BLaER1 (cell line): ENCODE measurements at regions not wholly inside any gene's neighbourhood (a gene's known extent, or its start where the extent isn't known, plus 50 kb on each side); places are given as distances from the start of the nearest gene placed in this dataset.

Source experiments
- H3K27ac ChIP-seq: shearing (Covaris generic); formaldehyde crosslinking; 2 replicates; pipeline ENCODE4 v1.8.1; 2022
- H3K27me3 ChIP-seq: shearing (Covaris generic); formaldehyde crosslinking; 2 replicates; pipeline ENCODE4 v1.8.1; 2022
- H3K36me3 ChIP-seq: shearing (Covaris generic); formaldehyde crosslinking; 2 replicates; pipeline ENCODE4 v1.8.1; 2022
- H3K4me1 ChIP-seq: shearing (Covaris generic); formaldehyde crosslinking; 2 replicates; pipeline ENCODE4 v1.8.1; 2022
- H3K4me2 ChIP-seq: shearing (Covaris generic); formaldehyde crosslinking; 2 replicates; pipeline ENCODE4 v1.8.1; 2022
- H3K4me3 ChIP-seq: shearing (Covaris generic); formaldehyde crosslinking; 2 replicates; pipeline ENCODE4 v1.8.1; 2022
- H3K9ac ChIP-seq: shearing (Covaris generic); formaldehyde crosslinking; 2 replicates; pipeline ENCODE4 v1.8.1; 2022
- H3K9me3 ChIP-seq: shearing (Covaris generic); formaldehyde crosslinking; 2 replicates; pipeline ENCODE4 v1.8.1; 2022
- H4K20me1 ChIP-seq: shearing (Covaris generic); formaldehyde crosslinking; 2 replicates; pipeline ENCODE4 v1.8.1; 2022
- Cebpa-rat ChIP-seq: shearing (Covaris generic); IDR thresholded peaks from 2 replicates; pipeline ENCODE4 v1.8.1; 2022

GRCh38 chr12:24113701-24114100, 164.2 kb upstream of the SOX5 start:
- no peak overlapping the region for H3K4me3 ChIP-seq
- H3K27ac ChIP-seq = no peak overlapping the region
- H4K20me1 ChIP-seq = no peaks in the 10 kb centered on the region
- H3K9ac ChIP-seq = no peak overlapping the region
- no peak for TF ChIP-seq Cebpa-rat
- no peaks in the 10 kb centered on the region for H3K4me1 ChIP-seq
- no peaks in the 10 kb centered on the region for H3K27me3 ChIP-seq
- H3K9me3 ChIP-seq = no peaks in the 10 kb centered on the region
- H3K36me3 ChIP-seq = no peaks in the 10 kb centered on the region
- H3K4me2 ChIP-seq = no peak overlapping the region

- H3K27ac ChIP-seq = no peak overlapping the region
- no peak overlapping the region for H3K4me3 ChIP-seq
- no peaks in the 10 kb centered on the region for H4K20me1 ChIP-seq
Observed at GRCh38 chr12:24111616-24112015, 162.1 kb upstream of the SOX5 start.

GRCh38 chr12:24111086-24111485, 161.6 kb upstream of the SOX5 start:
- Histone ChIP-seq H3K9me3 (no peaks in the 10 kb centered on the region), H4K20me1 (no peaks in the 10 kb centered on the region), H3K9ac (no peak overlapping the region), H3K27ac (no peak overlapping the region), H3K4me1 (no peaks in the 10 kb centered on the region), H3K27me3 (no peaks in the 10 kb centered on the region), H3K4me3 (no peak overlapping the region), H3K4me2 (no peak overlapping the region), H3K36me3 (no peaks in the 10 kb centered on the region)
- TF ChIP-seq Cebpa-rat = no peak

More at GRCh38 chr12:24111616-24112015, 162.1 kb upstream of the SOX5 start:
- H3K36me3 ChIP-seq = no peaks in the 10 kb centered on the region
- no peaks in the 10 kb centered on the region for H3K4me1 ChIP-seq
- no peak for TF ChIP-seq Cebpa-rat
- no peak overlapping the region for H3K9ac ChIP-seq
- no peak overlapping the region for H3K4me2 ChIP-seq
- H3K27me3 ChIP-seq = no peaks in the 10 kb centered on the region
- H3K9me3 ChIP-seq = no peaks in the 10 kb centered on the region

- no peaks in the 10 kb centered on the region for H3K36me3 ChIP-seq
- H3K9ac ChIP-seq = no peak overlapping the region
- no peak overlapping the region for H3K27ac ChIP-seq
- H3K9me3 ChIP-seq = no peaks in the 10 kb centered on the region
- no peak overlapping the region for H3K4me2 ChIP-seq
- H3K27me3 ChIP-seq = no peaks in the 10 kb centered on the region
- no peak for TF ChIP-seq Cebpa-rat
- H4K20me1 ChIP-seq = no peaks in the 10 kb centered on the region
- H3K4me1 ChIP-seq = no peaks in the 10 kb centered on the region
- no peak overlapping the region for H3K4me3 ChIP-seq
Observed at GRCh38 chr12:24109381-24110039, 160.0 kb upstream of the SOX5 start.

GRCh38 chr12:24102676-24103075, 153.2 kb upstream of the SOX5 start:
- H3K4me2 ChIP-seq = no peak overlapping the region
- H3K4me1 ChIP-seq = no peaks in the 10 kb centered on the region
- H3K27ac ChIP-seq = no peak overlapping the region
- TF ChIP-seq Cebpa-rat = no peak
- H3K27me3 ChIP-seq = no peaks in the 10 kb centered on the region
- H3K4me3 ChIP-seq = no peak overlapping the region
- H3K36me3 ChIP-seq = no peaks in the 10 kb centered on the region
- no peaks in the 10 kb centered on the region for H3K9me3 ChIP-seq
- no peaks in the 10 kb centered on the region for H4K20me1 ChIP-seq
- no peak overlapping the region for H3K9ac ChIP-seq

- no peak overlapping the region for H3K9ac ChIP-seq
- H3K4me3 ChIP-seq = no peak overlapping the region
- H3K27me3 ChIP-seq = no peaks in the 10 kb centered on the region
- no peak for TF ChIP-seq Cebpa-rat
- no peak overlapping the region for H3K4me2 ChIP-seq
- H3K9me3 ChIP-seq = no peaks in the 10 kb centered on the region
- H3K36me3 ChIP-seq = no peaks in the 10 kb centered on the region
- H3K27ac ChIP-seq = no peak overlapping the region
- H3K4me1 ChIP-seq = no peaks in the 10 kb centered on the region
- no peaks in the 10 kb centered on the region for H4K20me1 ChIP-seq
Observed at GRCh38 chr12:24099576-24099975, 150.1 kb upstream of the SOX5 start.

GRCh38 chr12:24095245-24095644, 145.8 kb upstream of the SOX5 start:
- Histone ChIP-seq H3K4me1 (no peaks in the 10 kb centered on the region), H3K27ac (no peak overlapping the region), H3K4me3 (no peak overlapping the region), H3K4me2 (no peak overlapping the region), H3K9me3 (no peaks in the 10 kb centered on the region), H3K27me3 (no peaks in the 10 kb centered on the region), H3K9ac (no peak overlapping the region), H3K36me3 (no peaks in the 10 kb centered on the region), H4K20me1 (no peaks in the 10 kb centered on the region)
- no peak for TF ChIP-seq Cebpa-rat

- Histone ChIP-seq H3K27ac (no peak overlapping the region), H3K4me2 (no peak overlapping the region), H3K4me1 (no peaks in the 10 kb centered on the region), H3K36me3 (no peaks in the 10 kb centered on the region), H3K27me3 (no peaks in the 10 kb centered on the region), H4K20me1 (no peaks in the 10 kb centered on the region), H3K9me3 (no peaks in the 10 kb centered on the region), H3K4me3 (no peak overlapping the region), H3K9ac (no peak overlapping the region)
- no peak for TF ChIP-seq Cebpa-rat
Observed at GRCh38 chr12:24089510-24089890, 140.0 kb upstream of the SOX5 start.

GRCh38 chr12:24088751-24089509, 139.5 kb upstream of the SOX5 start:
- no peaks in the 10 kb centered on the region for H4K20me1 ChIP-seq

GRCh38 chr12:24087294-24087693, 137.8 kb upstream of the SOX5 start:
- H3K4me2 ChIP-seq = no peak overlapping the region
- no peak overlapping the region for H3K4me3 ChIP-seq
- no peak overlapping the region for H3K27ac ChIP-seq
- no peaks in the 10 kb centered on the region for H3K9me3 ChIP-seq
- H3K36me3 ChIP-seq = no peaks in the 10 kb centered on the region
- H3K9ac ChIP-seq = no peak overlapping the region
- H3K27me3 ChIP-seq = no peaks in the 10 kb centered on the region
- H3K4me1 ChIP-seq = no peaks in the 10 kb centered on the region
- H4K20me1 ChIP-seq = no peaks in the 10 kb centered on the region
- TF ChIP-seq Cebpa-rat = no peak

More at GRCh38 chr12:24088751-24089509, 139.5 kb upstream of the SOX5 start:
- TF ChIP-seq Cebpa-rat = no peak
- Histone ChIP-seq H3K27ac (no peak overlapping the region), H3K9ac (no peak overlapping the region), H3K4me1 (no peaks in the 10 kb centered on the region), H3K9me3 (no peaks in the 10 kb centered on the region), H3K4me2 (no peak overlapping the region), H3K27me3 (no peaks in the 10 kb centered on the region), H3K36me3 (no peaks in the 10 kb centered on the region), H3K4me3 (no peak overlapping the region)
